GM12872 (cell line): ENCODE measurements at regions not wholly inside any gene's neighbourhood (a gene's known extent, or its start where the extent isn't known, plus 50 kb on each side); places are given as distances from the start of the nearest gene placed in this dataset.

Source experiments
- TF ChIP-seq, protein P1 (sequence below): IDR thresholded peaks from 3 replicates; pipeline ENCODE4 v1.5.1; 2011; ENCODE audit warnings: low read depth, mild to moderate bottlenecking, low read length, moderate library complexity; ENCODE audit not compliant: insufficient read depth

DNA sequence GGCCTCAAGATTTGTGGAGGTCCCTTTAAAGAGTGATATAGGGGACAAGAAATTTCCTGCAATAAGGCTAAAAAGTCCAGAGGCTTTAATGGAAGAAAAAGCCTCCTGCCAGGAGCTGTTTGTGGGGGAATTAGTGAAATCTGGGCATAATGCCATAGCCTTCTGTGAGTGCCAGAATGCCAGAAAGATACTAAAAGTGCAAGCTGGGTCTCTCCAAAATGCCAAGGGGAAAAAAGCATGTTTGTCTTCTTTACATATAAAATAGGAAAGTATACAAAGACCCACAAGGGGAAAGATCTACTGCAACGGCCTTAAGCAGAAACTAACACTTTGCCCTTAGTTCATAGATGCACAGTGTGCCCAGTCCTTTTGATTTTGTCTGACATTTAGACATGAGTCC, 647.7 kb upstream of the ZNF804A start:
- TF ChIP-seq, protein P1, sequence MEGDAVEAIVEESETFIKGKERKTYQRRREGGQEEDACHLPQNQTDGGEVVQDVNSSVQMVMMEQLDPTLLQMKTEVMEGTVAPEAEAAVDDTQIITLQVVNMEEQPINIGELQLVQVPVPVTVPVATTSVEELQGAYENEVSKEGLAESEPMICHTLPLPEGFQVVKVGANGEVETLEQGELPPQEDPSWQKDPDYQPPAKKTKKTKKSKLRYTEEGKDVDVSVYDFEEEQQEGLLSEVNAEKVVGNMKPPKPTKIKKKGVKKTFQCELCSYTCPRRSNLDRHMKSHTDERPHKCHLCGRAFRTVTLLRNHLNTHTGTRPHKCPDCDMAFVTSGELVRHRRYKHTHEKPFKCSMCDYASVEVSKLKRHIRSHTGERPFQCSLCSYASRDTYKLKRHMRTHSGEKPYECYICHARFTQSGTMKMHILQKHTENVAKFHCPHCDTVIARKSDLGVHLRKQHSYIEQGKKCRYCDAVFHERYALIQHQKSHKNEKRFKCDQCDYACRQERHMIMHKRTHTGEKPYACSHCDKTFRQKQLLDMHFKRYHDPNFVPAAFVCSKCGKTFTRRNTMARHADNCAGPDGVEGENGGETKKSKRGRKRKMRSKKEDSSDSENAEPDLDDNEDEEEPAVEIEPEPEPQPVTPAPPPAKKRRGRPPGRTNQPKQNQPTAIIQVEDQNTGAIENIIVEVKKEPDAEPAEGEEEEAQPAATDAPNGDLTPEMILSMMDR, result no peak

- TF ChIP-seq, protein P1, result no peak
Observed at GRCh38 chr2:183951630-183952029, 646.7 kb upstream of the ZNF804A start.

DNA sequence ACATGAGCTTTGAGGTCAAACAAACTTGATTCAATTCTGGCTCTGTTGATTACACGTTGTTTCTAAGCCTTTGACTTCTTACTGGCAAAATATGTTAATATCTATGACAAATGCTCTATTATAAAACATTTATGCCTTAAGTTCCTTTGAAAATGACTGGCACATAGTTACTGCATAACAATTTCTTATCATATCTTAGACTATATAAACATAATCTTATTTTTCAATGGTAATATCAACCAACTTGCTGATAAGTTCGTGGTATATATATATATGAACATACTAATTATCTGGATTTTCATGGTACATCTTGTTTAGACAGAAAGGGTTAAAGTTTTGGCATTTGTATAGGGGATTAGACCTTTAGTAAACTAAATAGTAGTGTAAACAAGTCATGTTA, 645.6 kb upstream of the ZNF804A start:
- TF ChIP-seq, protein P1, result no peak

GRCh38 chr2:183963609-183964008, 634.7 kb upstream of the ZNF804A start:
- TF ChIP-seq, protein P1, result no peak

GRCh38 chr2:183964565-183964964, 633.8 kb upstream of the ZNF804A start:
- TF ChIP-seq, protein P1, result no peak

DNA sequence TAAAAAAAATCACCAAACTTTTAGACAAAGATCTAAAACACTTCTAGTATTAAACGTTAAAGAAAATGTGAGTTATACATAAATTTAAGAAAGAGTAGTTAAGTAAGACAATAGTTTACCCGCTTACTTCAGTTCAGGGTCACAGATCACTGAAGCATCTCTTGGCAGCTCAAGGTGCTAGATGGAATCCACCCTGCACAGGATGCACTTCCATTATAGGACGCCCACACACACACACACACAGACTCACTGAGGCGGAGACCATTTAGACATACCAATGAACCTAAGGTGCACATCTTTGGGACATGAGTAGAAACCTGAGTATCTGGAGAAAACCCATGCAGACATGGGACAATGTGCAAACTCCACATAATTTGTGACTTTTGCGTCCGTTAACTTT, 630.6 kb upstream of the ZNF804A start:
- TF ChIP-seq, protein P1, result no peak

GRCh38 chr2:183984871-183985270, 613.5 kb upstream of the ZNF804A start:
- TF ChIP-seq, protein P1, result no peak

GRCh38 chr2:183991968-183992367, 606.4 kb upstream of the ZNF804A start:
- TF ChIP-seq, protein P1, result no peak
